ENCODE measurements at regions not wholly inside any gene's neighbourhood (a gene's known extent, or its start where the extent isn't known, plus 50 kb on each side); places are given as distances from the start of the nearest gene placed in this dataset.

DNA sequence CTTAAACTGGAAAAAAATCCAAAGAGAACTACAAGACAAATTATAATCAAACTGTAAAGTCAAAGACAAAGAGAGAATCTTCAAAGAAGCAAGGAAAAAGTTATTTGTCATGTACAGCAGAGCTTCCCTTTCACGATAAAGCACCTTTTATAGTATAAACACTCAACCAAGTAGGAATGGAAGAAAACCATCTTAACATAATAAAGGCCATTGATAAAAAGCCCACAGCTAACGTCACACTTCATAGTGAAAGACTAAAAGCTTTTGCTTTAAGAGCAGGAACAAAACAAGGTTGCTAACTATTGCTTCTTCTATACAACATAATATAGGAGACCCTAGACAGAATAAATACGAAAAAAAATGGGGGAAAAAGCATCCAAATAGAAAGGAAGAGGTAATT, 595.7 kb upstream of the POU3F4 start:
- no peak overlapping the region for H3K4me3 Mint-ChIP-seq
- intact Hi-C loops (cut with DNase I, micrococcal nuclease), result no loop called here
- ATAC-seq, result no peak
- DNase-seq, result no peak
- ChIA-PET POLR2A (no interaction called here), CTCF (no interaction called here)
- no peaks in the 10 kb centered on the region for H3K36me3 Mint-ChIP-seq (ENCODE audit: low read depth)
- H3K27me3 Mint-ChIP-seq, result no peaks in the 10 kb centered on the region
- no peaks in the 10 kb centered on the region for H3K9me3 Mint-ChIP-seq (ENCODE audit: low read depth)
- no peaks in the 10 kb centered on the region for H3K4me1 Mint-ChIP-seq
- H3K27ac Mint-ChIP-seq, result no peak overlapping the region

DNA sequence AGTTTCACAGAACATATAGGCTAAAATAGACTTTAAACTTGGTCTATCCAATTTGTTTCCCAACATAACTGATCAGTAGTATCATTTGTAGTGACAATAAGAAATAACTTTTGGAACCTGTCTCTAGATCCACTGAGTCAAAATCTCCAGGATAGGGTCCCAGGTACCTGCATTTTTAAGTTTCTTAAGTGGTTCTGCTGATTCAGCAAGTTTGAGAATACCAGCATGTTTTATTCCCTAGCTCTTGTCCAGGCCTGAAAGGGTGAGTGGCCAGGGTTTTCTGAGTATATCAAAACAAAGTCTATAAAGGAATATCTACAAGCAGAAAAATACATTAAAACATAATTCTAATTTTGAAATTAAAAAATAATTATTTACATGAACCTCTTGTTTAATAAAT, 573.1 kb upstream of the POU3F4 start:
- intact Hi-C loops (cut with DNase I, micrococcal nuclease), result no loop called here
- ChIA-PET CTCF (no interaction called here), POLR2A (no interaction called here)
- H3K9me3 Mint-ChIP-seq (ENCODE audit: low read depth), result no peaks in the 10 kb centered on the region
- no peak for DNase-seq
- no peak overlapping the region for H3K27ac Mint-ChIP-seq
- H3K27me3 Mint-ChIP-seq, result no peaks in the 10 kb centered on the region
- no peak overlapping the region for H3K4me3 Mint-ChIP-seq
- ATAC-seq, result no peak
- no peaks in the 10 kb centered on the region for H3K36me3 Mint-ChIP-seq (ENCODE audit: low read depth)
- H3K4me1 Mint-ChIP-seq, result no peaks in the 10 kb centered on the region

DNA sequence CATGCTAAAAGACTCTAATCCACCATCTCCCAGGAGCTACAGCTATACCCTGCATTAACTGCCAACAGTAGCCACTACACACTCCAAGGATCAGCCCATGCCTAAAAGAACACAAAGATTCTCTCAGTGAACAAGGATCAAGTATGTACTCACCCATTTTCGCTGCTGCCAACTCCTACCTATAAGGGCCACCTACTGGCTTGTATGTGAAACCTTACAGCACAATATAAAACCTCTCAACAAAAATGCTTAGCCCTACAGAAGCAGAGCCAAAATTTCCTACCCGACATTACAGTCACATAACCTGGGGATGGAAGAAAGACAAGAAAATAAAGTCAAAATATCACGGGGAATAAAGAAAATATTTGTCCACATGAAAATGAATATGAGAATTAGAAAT, 562.8 kb upstream of the POU3F4 start:
- no peaks in the 10 kb centered on the region for H3K27me3 Mint-ChIP-seq

GRCh38 chrX:82961129-82961528, 547.0 kb upstream of the POU3F4 start:
- Mint-ChIP-seq H3K36me3 (ENCODE audit: low read depth) (no peaks in the 10 kb centered on the region), H3K27ac (no peak overlapping the region), H3K4me3 (no peak overlapping the region), H3K9me3 (ENCODE audit: low read depth) (peaks cover 3% of the 10 kb centered on the region), H3K4me1 (no peaks in the 10 kb centered on the region), H3K27me3 (no peaks in the 10 kb centered on the region)
- POLR2A ChIA-PET, result no interaction called here
- ATAC-seq (no peak), DNase-seq (no peak)
- CTCF ChIA-PET, result interaction anchor here (0.7 kb wide), 1 partner anchor 39 kb away, joined by 4 read pairs; no protein-coding TSS in a partner anchor
- intact Hi-C loops (cut with DNase I, micrococcal nuclease), result no loop called here

More for the DNA sequence above, 562.8 kb upstream of the POU3F4 start:
- no peak for DNase-seq
- Mint-ChIP-seq H3K27ac (no peak overlapping the region), H3K36me3 (ENCODE audit: low read depth) (no peaks in the 10 kb centered on the region), H3K9me3 (ENCODE audit: low read depth) (peaks cover 4% of the 10 kb centered on the region), H3K4me1 (no peaks in the 10 kb centered on the region), H3K4me3 (no peak overlapping the region)
- intact Hi-C loops (cut with DNase I, micrococcal nuclease), result no loop called here
- no peak for ATAC-seq
- ChIA-PET POLR2A (no interaction called here), CTCF (no interaction called here)

DNA sequence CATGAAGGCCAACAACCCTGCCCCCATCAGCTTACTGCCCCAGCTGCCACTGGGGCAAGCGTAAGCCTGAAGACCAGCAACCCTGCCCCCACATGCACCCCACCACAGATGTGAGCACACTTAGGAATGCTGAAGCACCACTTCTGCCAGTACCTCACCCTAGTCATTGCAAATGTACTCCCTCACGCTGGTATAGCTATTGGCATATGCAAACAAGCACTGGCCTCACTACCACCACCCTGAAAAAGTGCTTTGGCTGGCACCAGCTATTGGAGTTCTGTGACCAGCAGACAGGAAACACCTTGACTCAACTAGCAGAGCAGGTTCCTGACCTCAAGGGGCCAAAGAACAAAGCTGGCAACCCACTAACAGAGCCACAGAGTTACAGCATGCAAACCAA, 534.4 kb upstream of the POU3F4 start:
- Mint-ChIP-seq H3K27ac (no peak overlapping the region), H3K36me3 (ENCODE audit: low read depth) (no peaks in the 10 kb centered on the region), H3K4me1 (no peaks in the 10 kb centered on the region), H3K9me3 (ENCODE audit: low read depth) (peaks cover 3% of the 10 kb centered on the region), H3K4me3 (no peak overlapping the region), H3K27me3 (no peaks in the 10 kb centered on the region)
- DNase-seq (no peak), ATAC-seq (no peak)
- CTCF ChIA-PET, result no interaction called here
- POLR2A ChIA-PET, result no interaction called here
- intact Hi-C loops (cut with DNase I, micrococcal nuclease), result no loop called here

GRCh38 chrX:82998163-82998562, 509.9 kb upstream of the POU3F4 start:
- intact Hi-C loops (cut with DNase I, micrococcal nuclease), result no loop called here
- Mint-ChIP-seq H3K27ac (no peak overlapping the region), H3K36me3 (ENCODE audit: low read depth) (no peaks in the 10 kb centered on the region), H3K27me3 (no peaks in the 10 kb centered on the region), H3K4me3 (no peak overlapping the region), H3K9me3 (ENCODE audit: low read depth) (peaks cover 2% of the 10 kb centered on the region), H3K4me1 (no peaks in the 10 kb centered on the region)
- ATAC-seq (no peak), DNase-seq (no peak)
- CTCF ChIA-PET, result no interaction called here
- POLR2A ChIA-PET, result no interaction called here

DNA sequence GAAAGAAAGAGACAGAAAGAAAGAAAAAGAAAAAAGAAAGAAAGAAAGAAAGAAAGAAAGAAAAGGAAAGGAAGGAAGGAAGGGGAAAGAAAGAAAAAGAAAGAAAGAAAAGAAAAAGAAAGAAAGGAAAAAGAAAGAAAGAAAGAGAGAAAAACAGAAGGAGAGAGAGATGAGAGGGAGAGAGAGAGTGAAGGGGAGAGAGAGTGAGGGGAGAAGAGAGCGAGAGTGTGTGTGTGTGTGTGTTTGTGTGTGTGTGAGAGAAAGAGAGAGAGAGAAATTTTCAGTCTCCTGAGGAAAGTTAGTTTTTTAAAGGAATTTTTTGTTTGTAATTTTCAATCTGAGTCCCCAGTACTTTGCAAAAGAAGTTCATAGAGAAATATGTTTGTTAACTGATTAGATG, 504.1 kb upstream of the POU3F4 start:
- Mint-ChIP-seq H3K27me3 (no peaks in the 10 kb centered on the region), H3K9me3 (ENCODE audit: low read depth) (no peaks in the 10 kb centered on the region), H3K4me1 (no peaks in the 10 kb centered on the region), H3K27ac (no peak overlapping the region), H3K4me3 (no peak overlapping the region), H3K36me3 (ENCODE audit: low read depth) (no peaks in the 10 kb centered on the region)
- no peak for ATAC-seq
- intact Hi-C loops (cut with DNase I, micrococcal nuclease), result no loop called here
- ChIA-PET POLR2A (no interaction called here), CTCF (no interaction called here)
- no peak for DNase-seq

DNA sequence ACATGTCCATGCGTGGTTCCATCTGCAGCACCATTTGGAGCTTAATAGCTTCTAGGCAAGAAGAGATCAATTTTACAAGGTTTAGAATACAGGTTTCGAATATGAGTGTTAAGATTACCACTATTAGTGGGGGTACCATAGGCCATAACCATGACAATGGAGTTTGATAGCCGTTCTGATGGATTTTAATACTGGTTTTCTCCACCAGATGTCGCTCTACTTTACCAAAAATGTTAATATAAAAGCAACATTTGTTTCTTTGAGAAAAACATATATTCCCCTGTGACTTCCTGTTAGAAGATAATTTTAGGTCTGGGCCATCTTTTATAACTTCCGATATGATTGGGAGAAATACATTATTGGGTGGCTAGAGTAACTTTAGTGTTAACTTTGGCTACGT, 499.7 kb upstream of the POU3F4 start:
- H3K27ac Mint-ChIP-seq, result no peak overlapping the region
- no peaks in the 10 kb centered on the region for H3K4me1 Mint-ChIP-seq
- no peaks in the 10 kb centered on the region for H3K27me3 Mint-ChIP-seq
- ChIA-PET CTCF (no interaction called here), POLR2A (no interaction called here)
- DNase-seq, result no peak
- ATAC-seq, result no peak
- no peaks in the 10 kb centered on the region for H3K9me3 Mint-ChIP-seq (ENCODE audit: low read depth)
- H3K4me3 Mint-ChIP-seq, result no peak overlapping the region
- no peaks in the 10 kb centered on the region for H3K36me3 Mint-ChIP-seq (ENCODE audit: low read depth)
- intact Hi-C loops (cut with DNase I, micrococcal nuclease), result loop anchor here in 1 of 2 experiments (1.0 to 5.0 kb wide), 2 partner anchors 627 to 839 kb away; no protein-coding TSS in a partner anchor

DNA sequence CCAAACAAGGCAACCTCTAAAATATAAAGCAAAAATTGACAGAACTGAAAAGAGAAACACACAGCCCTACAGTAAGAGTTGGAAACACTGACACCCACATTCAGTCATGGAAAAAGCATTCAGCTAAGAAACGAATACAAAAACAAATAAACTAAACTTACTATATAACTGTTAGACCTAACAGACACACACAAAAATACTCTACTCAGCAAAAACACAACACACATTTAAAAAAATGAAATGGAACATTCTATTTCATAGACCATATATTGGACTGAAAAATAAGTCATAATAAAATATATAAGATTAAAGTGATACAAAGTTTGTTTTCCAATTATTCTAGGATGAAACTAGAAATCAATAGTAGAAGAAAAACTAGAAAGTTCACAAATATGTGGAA, 488.8 kb upstream of the POU3F4 start:
- no peaks in the 10 kb centered on the region for H3K4me1 Mint-ChIP-seq
- ChIA-PET CTCF (no interaction called here), POLR2A (no interaction called here)
- no peaks in the 10 kb centered on the region for H3K27me3 Mint-ChIP-seq
- no peaks in the 10 kb centered on the region for H3K36me3 Mint-ChIP-seq (ENCODE audit: low read depth)
- intact Hi-C loops (cut with DNase I, micrococcal nuclease), result no loop called here
- H3K4me3 Mint-ChIP-seq, result no peak overlapping the region
- no peak for DNase-seq
- no peak overlapping the region for H3K27ac Mint-ChIP-seq
- ATAC-seq, result no peak
- H3K9me3 Mint-ChIP-seq (ENCODE audit: low read depth), result no peaks in the 10 kb centered on the region

GRCh38 chrX:83022020-83022419, 486.1 kb upstream of the POU3F4 start:
- DNase-seq (no peak), ATAC-seq (no peak)
- intact Hi-C loops (cut with DNase I, micrococcal nuclease), result no loop called here
- H3K27ac Mint-ChIP-seq, result no peak overlapping the region
- no peak overlapping the region for H3K4me3 Mint-ChIP-seq
- H3K27me3 Mint-ChIP-seq, result no peaks in the 10 kb centered on the region
- ChIA-PET CTCF (no interaction called here), POLR2A (no interaction called here)
- H3K36me3 Mint-ChIP-seq (ENCODE audit: low read depth), result no peaks in the 10 kb centered on the region
- no peaks in the 10 kb centered on the region for H3K4me1 Mint-ChIP-seq
- H3K9me3 Mint-ChIP-seq (ENCODE audit: low read depth), result peaks cover 2% of the 10 kb centered on the region
